ENCODE measurements at regions not wholly inside any gene's neighbourhood (a gene's known extent, or its start where the extent isn't known, plus 50 kb on each side); places are given as distances from the start of the nearest gene placed in this dataset.

DNA sequence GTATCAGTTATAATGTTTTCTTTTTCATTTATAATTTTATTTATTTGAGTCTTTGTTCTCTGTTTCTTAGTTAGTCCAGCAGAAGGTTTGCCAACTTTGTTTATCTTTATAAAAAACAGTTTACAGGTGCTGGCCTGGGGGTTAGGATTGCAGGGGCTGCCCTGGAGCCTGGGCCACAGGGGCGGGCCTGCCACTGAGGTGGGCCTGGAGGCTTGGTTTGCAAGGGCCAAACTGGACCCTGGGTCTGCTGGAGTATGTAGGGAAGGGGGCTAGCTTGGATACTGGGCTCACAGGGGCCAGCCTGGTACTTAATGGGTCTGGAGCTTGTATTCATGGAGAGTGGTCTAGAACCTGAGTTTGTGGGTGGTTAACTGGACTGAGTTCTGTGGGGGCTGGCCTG lies 789.9 kb upstream of the ADGRL4 start:
- Histone ChIP-seq H3K36me3 (ENCODE audit: insufficient read depth, low read length) (no peaks in the 10 kb centered on the region), H3K9ac (ENCODE audit: low read length) (no peak overlapping the region)

DNA sequence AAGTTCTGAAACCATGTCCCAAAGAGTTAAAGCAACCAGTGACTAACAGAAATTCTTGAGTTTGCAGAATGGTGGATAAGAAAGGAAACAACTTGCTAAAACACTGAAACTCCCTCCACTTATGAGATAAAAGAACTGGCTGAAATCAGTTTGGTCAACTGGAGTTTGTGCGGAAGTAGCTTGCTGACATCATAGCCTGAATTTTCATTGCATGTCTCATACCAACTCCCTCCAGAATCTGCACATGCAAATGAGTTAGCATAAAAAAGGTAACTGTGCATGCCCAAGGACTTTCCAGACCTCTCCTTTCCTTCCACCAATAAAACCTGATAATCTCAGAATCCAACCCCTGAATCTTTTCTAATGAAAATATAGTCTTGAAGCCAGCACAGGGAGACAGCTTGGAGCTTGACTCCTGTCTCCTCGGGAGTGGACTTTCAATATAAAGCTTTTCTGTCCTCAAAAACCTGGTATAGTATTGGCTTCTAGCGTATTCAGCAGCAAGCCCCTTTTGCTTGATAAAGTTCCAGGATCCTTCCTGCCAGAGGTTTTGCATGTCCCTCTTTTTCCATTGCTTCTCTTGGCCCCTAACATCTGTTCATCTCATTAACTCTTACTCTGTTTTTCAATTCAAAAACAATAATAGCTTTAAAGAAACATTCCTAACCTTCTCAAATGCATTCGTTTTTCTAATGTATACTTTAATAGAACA lies 785.8 kb upstream of the ADGRL4 start:
- H3K9ac ChIP-seq (ENCODE audit: low read length): no peak overlapping the region
- H3K9me3 ChIP-seq (ENCODE audit: low read length): no peaks in the 10 kb centered on the region
- no peaks in the 10 kb centered on the region for H3F3A ChIP-seq (ENCODE audit: insufficient read depth, low read length, poor library complexity, severe bottlenecking)
- H3K27ac ChIP-seq (ENCODE audit: low read length): no peak overlapping the region
- no peaks in the 10 kb centered on the region for H3K9me2 ChIP-seq (ENCODE audit: insufficient read depth, low read length)
- no peaks in the 10 kb centered on the region for H4K20me1 ChIP-seq (ENCODE audit: insufficient read depth)
- H3K36me3 ChIP-seq (ENCODE audit: insufficient read depth, low read length): no peaks in the 10 kb centered on the region
- no peak overlapping the region for H2AFZ ChIP-seq (ENCODE audit: low read depth, low read length)
- H3K79me2 ChIP-seq (replicated peaks; ENCODE audit: insufficient read depth, low read length): no peaks in the 10 kb centered on the region
- TF ChIP-seq TAF1 (IDR thresholded peaks at IDR 0.05; ENCODE audit: low read depth) (no peak), POLR2AphosphoS5 (IDR thresholded peaks at IDR 0.05) (no peak), SMC3 (conservative IDR thresholded peaks at IDR 0.05; ENCODE audit: poor library complexity) (no peak), MXI1 (conservative IDR thresholded peaks at IDR 0.05; ENCODE audit: poor library complexity, severe bottlenecking) (no peak), EP300 (conservative IDR thresholded peaks at IDR 0.05; ENCODE audit: poor library complexity, severe bottlenecking) (no peak), RAD21 (conservative IDR thresholded peaks at IDR 0.05) (no peak), EZH2 (IDR thresholded peaks at IDR 0.05; ENCODE audit: borderline replicate concordance, insufficient read depth, low read length, poor library complexity, severe bottlenecking) (no peak)
- TF ChIP-seq, protein P1, sequence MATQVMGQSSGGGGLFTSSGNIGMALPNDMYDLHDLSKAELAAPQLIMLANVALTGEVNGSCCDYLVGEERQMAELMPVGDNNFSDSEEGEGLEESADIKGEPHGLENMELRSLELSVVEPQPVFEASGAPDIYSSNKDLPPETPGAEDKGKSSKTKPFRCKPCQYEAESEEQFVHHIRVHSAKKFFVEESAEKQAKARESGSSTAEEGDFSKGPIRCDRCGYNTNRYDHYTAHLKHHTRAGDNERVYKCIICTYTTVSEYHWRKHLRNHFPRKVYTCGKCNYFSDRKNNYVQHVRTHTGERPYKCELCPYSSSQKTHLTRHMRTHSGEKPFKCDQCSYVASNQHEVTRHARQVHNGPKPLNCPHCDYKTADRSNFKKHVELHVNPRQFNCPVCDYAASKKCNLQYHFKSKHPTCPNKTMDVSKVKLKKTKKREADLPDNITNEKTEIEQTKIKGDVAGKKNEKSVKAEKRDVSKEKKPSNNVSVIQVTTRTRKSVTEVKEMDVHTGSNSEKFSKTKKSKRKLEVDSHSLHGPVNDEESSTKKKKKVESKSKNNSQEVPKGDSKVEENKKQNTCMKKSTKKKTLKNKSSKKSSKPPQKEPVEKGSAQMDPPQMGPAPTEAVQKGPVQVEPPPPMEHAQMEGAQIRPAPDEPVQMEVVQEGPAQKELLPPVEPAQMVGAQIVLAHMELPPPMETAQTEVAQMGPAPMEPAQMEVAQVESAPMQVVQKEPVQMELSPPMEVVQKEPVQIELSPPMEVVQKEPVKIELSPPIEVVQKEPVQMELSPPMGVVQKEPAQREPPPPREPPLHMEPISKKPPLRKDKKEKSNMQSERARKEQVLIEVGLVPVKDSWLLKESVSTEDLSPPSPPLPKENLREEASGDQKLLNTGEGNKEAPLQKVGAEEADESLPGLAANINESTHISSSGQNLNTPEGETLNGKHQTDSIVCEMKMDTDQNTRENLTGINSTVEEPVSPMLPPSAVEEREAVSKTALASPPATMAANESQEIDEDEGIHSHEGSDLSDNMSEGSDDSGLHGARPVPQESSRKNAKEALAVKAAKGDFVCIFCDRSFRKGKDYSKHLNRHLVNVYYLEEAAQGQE (IDR thresholded peaks at IDR 0.05; ENCODE audit: borderline replicate concordance): no peak
- TF ChIP-seq, protein P2, sequence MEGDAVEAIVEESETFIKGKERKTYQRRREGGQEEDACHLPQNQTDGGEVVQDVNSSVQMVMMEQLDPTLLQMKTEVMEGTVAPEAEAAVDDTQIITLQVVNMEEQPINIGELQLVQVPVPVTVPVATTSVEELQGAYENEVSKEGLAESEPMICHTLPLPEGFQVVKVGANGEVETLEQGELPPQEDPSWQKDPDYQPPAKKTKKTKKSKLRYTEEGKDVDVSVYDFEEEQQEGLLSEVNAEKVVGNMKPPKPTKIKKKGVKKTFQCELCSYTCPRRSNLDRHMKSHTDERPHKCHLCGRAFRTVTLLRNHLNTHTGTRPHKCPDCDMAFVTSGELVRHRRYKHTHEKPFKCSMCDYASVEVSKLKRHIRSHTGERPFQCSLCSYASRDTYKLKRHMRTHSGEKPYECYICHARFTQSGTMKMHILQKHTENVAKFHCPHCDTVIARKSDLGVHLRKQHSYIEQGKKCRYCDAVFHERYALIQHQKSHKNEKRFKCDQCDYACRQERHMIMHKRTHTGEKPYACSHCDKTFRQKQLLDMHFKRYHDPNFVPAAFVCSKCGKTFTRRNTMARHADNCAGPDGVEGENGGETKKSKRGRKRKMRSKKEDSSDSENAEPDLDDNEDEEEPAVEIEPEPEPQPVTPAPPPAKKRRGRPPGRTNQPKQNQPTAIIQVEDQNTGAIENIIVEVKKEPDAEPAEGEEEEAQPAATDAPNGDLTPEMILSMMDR (IDR thresholded peaks at IDR 0.05; ENCODE audit: poor library complexity, severe bottlenecking): no peak
- H3K27me3 ChIP-seq (ENCODE audit: insufficient read depth, low read depth, low read length): no peaks in the 10 kb centered on the region
- H3K4me3 ChIP-seq (ENCODE audit: low read length): no peak overlapping the region
- H3K4me2 ChIP-seq (ENCODE audit: low read length): no peak overlapping the region

More for the DNA sequence above, 789.9 kb upstream of the ADGRL4 start:
- no peak overlapping the region for H3K4me2 ChIP-seq (ENCODE audit: low read length)
- H3K27me3 ChIP-seq (ENCODE audit: insufficient read depth, low read depth, low read length): no peaks in the 10 kb centered on the region
- no peaks in the 10 kb centered on the region for H3K9me2 ChIP-seq (ENCODE audit: insufficient read depth, low read length)
- H3K79me2 ChIP-seq (replicated peaks; ENCODE audit: insufficient read depth, low read length): no peaks in the 10 kb centered on the region
- no peak overlapping the region for H3K27ac ChIP-seq (ENCODE audit: low read length)
- H2AFZ ChIP-seq (ENCODE audit: low read depth, low read length): no peak overlapping the region
- no peak for TF ChIP-seq EP300 (conservative IDR thresholded peaks at IDR 0.05; ENCODE audit: poor library complexity, severe bottlenecking)
- no peak for TF ChIP-seq POLR2AphosphoS5 (IDR thresholded peaks at IDR 0.05)
- TF ChIP-seq, protein P1 (IDR thresholded peaks at IDR 0.05; ENCODE audit: borderline replicate concordance): no peak
- TF ChIP-seq EZH2 (IDR thresholded peaks at IDR 0.05; ENCODE audit: borderline replicate concordance, insufficient read depth, low read length, poor library complexity, severe bottlenecking): no peak
- TF ChIP-seq TAF1 (IDR thresholded peaks at IDR 0.05; ENCODE audit: low read depth): no peak
- TF ChIP-seq, protein P2 (IDR thresholded peaks at IDR 0.05; ENCODE audit: poor library complexity, severe bottlenecking): no peak
- no peak for TF ChIP-seq SMC3 (conservative IDR thresholded peaks at IDR 0.05; ENCODE audit: poor library complexity)
- no peak for TF ChIP-seq MXI1 (conservative IDR thresholded peaks at IDR 0.05; ENCODE audit: poor library complexity, severe bottlenecking)
- TF ChIP-seq RAD21 (conservative IDR thresholded peaks at IDR 0.05): no peak
- H3K4me3 ChIP-seq (ENCODE audit: low read length): no peak overlapping the region
- H4K20me1 ChIP-seq (ENCODE audit: insufficient read depth): no peaks in the 10 kb centered on the region
- no peaks in the 10 kb centered on the region for H3K9me3 ChIP-seq (ENCODE audit: low read length)
- H3F3A ChIP-seq (ENCODE audit: insufficient read depth, low read length, poor library complexity, severe bottlenecking): no peaks in the 10 kb centered on the region

All from neural cell (in vitro differentiated cells).